Vagina (tissue), 2 donors: ENCODE measurements at regions not wholly inside any gene's neighbourhood (a gene's known extent, or its start where the extent isn't known, plus 50 kb on each side); places are given as distances from the start of the nearest gene placed in this dataset.

Source experiments
- CTCF ChIP-seq, 3 experiments: fragments of 450-650 bp in 2 of 3; fragments of 200-600 bp in 1 of 3; sonication (generic) in 1 of 3; IDR thresholded peaks; one replicate each; pipeline ENCODE4 v1.5.1; 2017 to 2019; ENCODE audit warnings: antibody characterized with exemption in 3 of 3, mild to moderate bottlenecking in 2 of 3, moderate library complexity in 2 of 3
- POLR2A ChIP-seq, 2 donors: fragments of 450-650 bp; IDR thresholded peaks; one replicate each; pipeline ENCODE4 v1.6.1; 2017; ENCODE audit warnings: antibody characterized with exemption in 2 of 2, mild to moderate bottlenecking in 2 of 2, moderate library complexity in 2 of 2

- TF ChIP-seq CTCF (IDR thresholded peaks at IDR 0.05) = no peak
- no peak for TF ChIP-seq POLR2A (IDR thresholded peaks at IDR 0.05)
Observed at GRCh38 chr20:7155282-7155681, 387.8 kb downstream of the BMP2 start.
